ENCODE measurements at regions not wholly inside any gene's neighbourhood (a gene's known extent, or its start where the extent isn't known, plus 50 kb on each side); places are given as distances from the start of the nearest gene placed in this dataset.

DNA sequence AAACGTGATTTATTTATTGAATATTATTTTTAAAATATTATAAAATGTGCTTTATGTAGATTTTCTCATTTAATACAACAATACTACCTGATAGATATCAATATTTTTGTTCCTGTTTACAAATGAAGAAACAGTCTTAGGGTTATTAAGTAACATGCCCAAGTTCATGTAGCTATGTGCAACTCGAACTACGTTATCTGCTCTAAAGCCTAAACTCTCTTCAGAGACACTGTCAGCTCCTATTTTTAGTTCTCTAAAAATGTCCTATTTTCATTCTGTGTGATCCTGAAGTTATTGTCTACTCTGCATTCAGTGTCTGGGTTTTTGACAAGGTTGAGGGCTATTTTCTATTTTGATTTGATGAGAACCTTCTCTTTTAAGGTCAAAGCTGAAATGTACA, 550.1 kb upstream of the B3GALT2 start:
- no peak for DNase-seq

- no peak for DNase-seq
These were observed 547.3 kb upstream of the B3GALT2 start for GRCh38 chr1:193733674-193734073.

- no peak for DNase-seq
These were observed 543.6 kb upstream of the B3GALT2 start for GRCh38 chr1:193730017-193730416.

DNA sequence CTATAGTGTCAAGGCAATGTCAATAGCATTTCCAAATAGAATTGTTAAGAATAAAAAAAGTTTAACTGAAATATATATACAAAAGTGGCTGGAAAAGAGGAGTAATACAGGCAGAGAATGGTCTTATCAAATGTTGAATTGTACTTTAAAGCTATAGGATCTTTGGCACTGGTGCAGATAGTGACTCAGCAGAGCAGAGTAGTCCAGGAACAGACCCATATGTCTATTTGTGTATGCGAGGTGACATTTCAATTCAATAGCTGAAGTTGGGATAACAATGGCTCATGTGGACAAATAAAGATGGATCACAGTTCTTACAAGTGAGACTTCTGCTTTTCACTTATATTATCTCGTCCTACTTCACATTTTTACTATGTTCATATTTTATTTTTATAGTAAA, 543.0 kb upstream of the B3GALT2 start:
- DNase-seq = no peak

GRCh38 chr1:193727850-193728249, 541.4 kb upstream of the B3GALT2 start:
- no peak for DNase-seq

GRCh38 chr1:193726722-193727121, 540.3 kb upstream of the B3GALT2 start:
- no peak for DNase-seq

DNA sequence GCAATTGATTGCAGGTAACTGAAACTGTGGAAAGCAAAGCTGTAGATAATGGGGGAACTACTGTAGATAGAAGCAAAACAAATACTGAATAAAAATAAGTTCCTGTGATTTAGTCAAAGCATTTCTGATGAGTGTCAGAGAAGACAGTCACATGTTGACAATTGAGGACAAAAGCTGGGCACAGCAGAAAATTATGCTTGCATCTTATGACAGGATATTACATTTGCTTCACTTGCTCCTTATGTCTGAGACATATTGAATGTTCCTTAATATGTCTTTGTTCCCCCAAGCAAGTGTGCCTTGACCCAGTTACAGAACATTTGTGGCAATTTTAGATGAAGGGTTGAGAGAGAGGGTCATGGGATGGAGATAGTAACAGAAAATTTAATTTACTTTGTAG, 526.0 kb upstream of the B3GALT2 start:
- no peak for DNase-seq

- no peak for DNase-seq
These were observed 523.2 kb upstream of the B3GALT2 start for GRCh38 chr1:193709607-193710006.

GRCh38 chr1:193707271-193708021, 521.0 kb upstream of the B3GALT2 start:
- DNase-seq = no peak

DNA sequence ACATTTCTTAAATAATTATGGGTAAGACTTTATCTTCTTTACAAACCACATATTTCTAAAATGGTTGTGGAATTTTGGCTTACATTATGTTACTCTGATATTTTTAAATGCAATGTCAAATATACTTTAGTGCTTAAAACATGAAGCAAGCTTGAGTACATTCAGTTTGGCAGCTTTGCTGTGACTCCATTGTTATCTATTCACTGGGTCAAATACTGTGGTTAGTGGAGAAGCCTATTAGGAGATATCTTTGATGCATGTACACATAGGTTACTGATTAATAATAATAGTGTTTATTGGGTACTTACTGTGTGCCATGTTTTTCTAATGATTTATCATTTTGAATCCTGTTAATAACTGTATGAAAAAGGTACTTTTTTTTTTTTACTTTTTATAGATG, 520.4 kb upstream of the B3GALT2 start:
- DNase-seq = no peak

- no peak for DNase-seq
These were observed 519.2 kb upstream of the B3GALT2 start for GRCh38 chr1:193705554-193705981.

DNA sequence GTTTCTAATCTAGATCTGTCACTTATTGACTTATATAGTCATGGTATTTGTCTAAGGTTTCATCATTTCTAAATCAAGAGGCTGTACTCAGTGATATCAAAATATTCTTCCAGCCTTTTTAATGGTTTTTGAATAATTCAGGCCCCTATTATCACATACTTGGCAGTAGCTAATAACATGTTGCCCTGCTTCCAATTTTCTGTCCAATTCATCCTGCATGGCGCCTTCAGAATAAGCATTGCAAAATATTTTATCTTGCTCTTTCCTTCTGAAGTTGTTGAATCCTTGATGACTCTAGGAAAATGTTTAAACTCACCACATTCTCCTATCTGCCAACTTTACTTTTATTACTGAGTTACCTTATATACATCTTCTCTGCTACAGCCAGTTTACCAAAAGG, 517.2 kb upstream of the B3GALT2 start:
- DNase-seq = no peak

- DNase-seq = no peak
These were observed 516.7 kb upstream of the B3GALT2 start for GRCh38 chr1:193703121-193703520.

DNA sequence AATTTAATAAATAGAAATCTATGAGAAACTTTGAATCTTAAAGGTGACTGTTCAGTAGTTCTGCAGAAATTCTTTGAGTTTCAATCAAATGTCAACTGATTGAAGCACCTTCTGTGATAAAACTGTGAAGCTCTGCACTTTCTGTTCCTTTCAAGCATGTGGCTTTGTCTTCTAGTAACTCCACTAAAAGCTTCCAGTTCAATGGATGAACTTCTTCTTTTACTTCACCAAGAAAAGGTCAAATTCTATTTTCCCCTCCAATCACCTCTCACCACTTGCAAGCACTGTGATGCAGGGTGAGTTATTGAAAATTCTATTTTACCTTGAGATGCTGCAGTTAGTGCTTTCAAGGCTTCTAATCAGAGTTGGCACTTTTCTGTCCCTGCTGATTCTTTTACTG, 515.3 kb upstream of the B3GALT2 start:
- DNase-seq = no peak

GRCh38 chr1:193700710-193701355, 514.4 kb upstream of the B3GALT2 start:
- no peak for DNase-seq

- no peak for DNase-seq
These were observed 512.8 kb upstream of the B3GALT2 start for GRCh38 chr1:193699261-193699660.

- DNase-seq = no peak
These were observed 511.4 kb upstream of the B3GALT2 start for GRCh38 chr1:193697776-193698175.

GRCh38 chr1:193697115-193697762, 510.8 kb upstream of the B3GALT2 start:
- DNase-seq = no peak

DNA sequence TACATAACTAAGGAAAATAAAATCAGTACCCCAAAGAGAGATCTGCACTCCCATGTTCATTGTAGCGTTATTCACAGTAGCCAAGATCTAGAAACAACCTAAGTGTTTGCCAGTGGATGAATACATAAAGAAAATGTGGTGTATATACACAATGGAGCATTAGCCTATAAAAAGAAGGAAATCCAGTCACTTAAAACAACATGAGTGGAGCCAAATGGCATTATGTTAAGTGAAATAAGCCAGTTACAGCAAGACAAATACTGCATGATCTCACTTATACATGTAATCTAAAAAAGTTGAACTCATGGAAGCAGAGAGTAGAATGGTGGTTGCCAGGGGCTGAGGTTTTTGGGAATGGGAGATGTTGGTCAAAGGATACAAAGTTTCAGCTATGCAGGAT, 508.3 kb upstream of the B3GALT2 start:
- no peak for DNase-seq

DNA sequence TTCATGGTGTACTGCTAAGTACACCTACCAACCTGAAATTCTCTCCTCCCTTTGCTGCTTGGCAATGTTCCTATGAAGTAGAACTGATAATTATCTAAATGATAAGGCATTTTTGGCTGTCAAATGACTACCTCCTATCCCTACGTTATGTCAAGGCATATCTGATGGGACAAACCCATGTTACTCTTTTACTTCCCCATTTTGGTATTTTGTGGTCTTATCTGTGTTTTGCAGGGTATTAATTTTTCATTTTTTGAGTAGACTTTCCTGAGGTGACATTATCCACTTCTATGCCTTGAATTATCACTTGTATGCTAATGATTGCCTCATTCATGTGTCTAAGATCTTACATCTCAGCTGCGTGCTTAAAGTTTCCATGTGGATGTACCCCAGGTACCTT, 499.6 kb upstream of the B3GALT2 start:
- no peak for DNase-seq

DNA sequence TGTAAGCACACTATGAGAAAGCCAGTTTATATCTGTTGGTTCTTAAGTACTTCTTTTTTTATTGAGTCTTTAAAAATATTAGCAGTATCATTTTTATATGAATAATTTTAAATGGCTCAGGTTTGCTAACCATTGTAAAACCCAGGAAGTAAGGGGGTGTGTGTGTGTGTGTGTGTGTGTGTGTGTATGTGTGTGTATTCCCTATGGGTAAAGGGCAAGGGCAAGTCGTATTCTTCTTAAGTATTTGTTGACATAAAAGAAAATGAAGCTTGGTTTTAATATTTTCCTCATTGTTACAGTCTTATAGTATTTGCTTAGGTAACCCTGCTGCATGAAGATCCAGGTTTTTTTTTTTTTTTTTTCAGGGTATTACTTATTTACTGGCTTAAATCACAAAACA, 495.0 kb upstream of the B3GALT2 start:
- DNase-seq = no peak

GRCh38 chr1:193680924-193681316, 494.5 kb upstream of the B3GALT2 start:
- no peak for DNase-seq

DNA sequence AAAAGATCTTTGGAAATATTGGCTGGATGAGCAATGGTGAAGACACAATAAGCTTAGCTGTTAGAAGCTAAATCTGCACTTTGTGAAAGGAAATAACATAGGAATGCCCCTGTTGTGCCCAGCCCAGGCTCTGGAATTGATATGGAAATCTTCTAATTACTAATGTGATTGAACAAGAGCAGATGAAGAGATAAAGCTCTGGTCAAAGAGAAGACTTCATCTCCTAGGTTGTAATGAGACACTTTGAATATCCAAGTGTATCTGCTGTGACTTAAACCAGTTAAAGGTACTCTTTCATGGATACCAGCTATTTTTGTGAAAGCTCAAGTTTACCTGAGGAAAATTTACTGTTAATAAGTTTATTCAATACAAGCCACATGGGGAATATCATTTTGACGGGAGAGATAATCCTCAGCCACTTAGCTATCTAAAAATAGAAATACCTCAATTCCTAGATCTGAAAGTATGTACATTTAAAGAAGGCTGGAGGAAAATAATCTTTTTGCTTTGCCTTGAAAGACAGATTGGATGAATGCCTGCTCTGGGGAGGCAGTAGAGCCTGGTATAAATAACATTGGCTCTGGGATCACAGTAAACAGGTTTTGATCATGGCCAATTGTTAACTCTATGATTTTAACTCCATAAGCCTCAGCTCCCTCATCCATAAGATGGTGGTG, 494.0 kb upstream of the B3GALT2 start:
- no peak for DNase-seq

DNA sequence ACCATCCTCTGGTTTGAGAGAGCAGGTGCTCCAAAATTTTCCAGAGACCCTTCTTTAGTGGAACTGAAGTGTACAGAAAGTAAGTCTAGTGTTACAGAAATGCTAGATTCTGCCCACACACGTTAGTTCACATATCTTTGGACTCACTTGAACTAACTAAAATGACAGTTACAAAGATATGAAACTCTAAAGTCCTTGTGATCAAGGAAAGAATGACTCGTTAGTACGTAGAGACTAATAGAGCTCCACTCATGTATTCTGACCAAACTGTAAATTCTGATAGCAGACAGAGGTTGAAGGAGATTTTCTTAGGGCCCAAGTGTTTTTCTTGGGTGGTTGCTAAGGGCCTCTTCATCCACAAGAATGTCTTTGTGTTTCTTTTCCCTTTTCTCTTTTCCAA, 491.5 kb upstream of the B3GALT2 start:
- no peak for DNase-seq
